B cell (primary cell): ENCODE measurements at regions not wholly inside any gene's neighbourhood (a gene's known extent, or its start where the extent isn't known, plus 50 kb on each side); places are given as distances from the start of the nearest gene placed in this dataset.

Experiments used
- ATAC-seq: fragments of 200-7000 bp; cut with Tn5 transposase; one replicate; pipeline ENCODE4 v1.10.0; 2021; ENCODE audit warnings: low read depth, mild to moderate bottlenecking, moderate number of reproducible peaks, moderate library complexity
- CTCF ChIA-PET: fragments of 350-600 bp; sonication (Branson Sonifier 250); formaldehyde crosslinking; loops from one replicate; lab custom pipeline; 2021; ENCODE audit warnings: antibody characterized with exemption, inconsistent platforms; lab: Charles Lee
- POLR2A ChIA-PET: fragments of 350-600 bp; sonication (Branson Sonifier 250); formaldehyde crosslinking; loops from one replicate; lab custom pipeline; 2021; ENCODE audit warnings: antibody characterized with exemption; lab: Charles Lee
- DNase-seq: peaks from one replicate; pipeline ENCODE4 v3.0.0; 2013
- H2AFZ ChIP-seq: 2 replicates; pipeline ENCODE4 v1.6.1; 2012; ENCODE audit warnings: mild to moderate bottlenecking, low read depth, low read length; ENCODE audit not compliant: insufficient read depth, poor library complexity, severe bottlenecking
- H3K27ac ChIP-seq, 2 donors: 1 replicate in 1 of 2; 2 replicates in 1 of 2; pipeline ENCODE4 v1.5.1; 2012 to 2013; ENCODE audit warnings: low read length in 2 of 2, mild to moderate bottlenecking in 2 of 2, moderate library complexity in 1 of 2
- H3K27me3 ChIP-seq, 4 experiments: fragments of 200-600 bp in 1 of 4; sonication (generic) in 1 of 4; replicated peaks in 1 of 4; 1 replicate in 2 of 4; 2 replicates in 2 of 4; pipeline versions ENCODE4 v1.6.1 to v1.7.0; 2013 to 2016; ENCODE audit warnings: low read length in 3 of 4, mild to moderate bottlenecking in 2 of 4, mixed read lengths in 1 of 4, moderate library complexity in 1 of 4; ENCODE audit not compliant: insufficient read depth in 4 of 4, control insufficient read depth in 3 of 4; ENCODE audit errors: control extremely low read depth in 1 of 4
- H3K36me3 ChIP-seq, 2 experiments: replicated peaks in 1 of 2; 1 replicate in 1 of 2; 2 replicates in 1 of 2; pipeline versions ENCODE4 v1.6.1 to v1.7.1; 2013; ENCODE audit warnings: low read length in 1 of 2; ENCODE audit not compliant: insufficient read depth in 2 of 2, control insufficient read depth in 1 of 2; ENCODE audit errors: control extremely low read depth in 1 of 2, extremely low read depth in 1 of 2
- H3K4me1 ChIP-seq, 2 donors: fragments of 200-600 bp in 1 of 2; sonication (generic) in 1 of 2; 1 replicate in 1 of 2; 2 replicates in 1 of 2; pipeline versions ENCODE4 v1.5.1 to v1.6.1; 2013 to 2017; ENCODE audit warnings: low read length in 2 of 2; ENCODE audit not compliant: control insufficient read depth in 2 of 2, insufficient read depth in 2 of 2
- H3K4me2 ChIP-seq: replicated peaks from 2 replicates; pipeline ENCODE3; 2012; ENCODE audit warnings: mild to moderate bottlenecking, low read depth, low read length; ENCODE audit not compliant: poor library complexity, severe bottlenecking
- H3K4me3 ChIP-seq, 5 experiments: fragments of 200-600 bp in 1 of 5; sonication (generic) in 1 of 5; 1 replicate in 3 of 5; 2 replicates in 2 of 5; pipeline versions ENCODE4 v1.5.1 to v1.7.0; 2011 to 2016; ENCODE audit warnings: low read length in 4 of 5, mild to moderate bottlenecking in 4 of 5, low read depth in 2 of 5, control low read depth in 1 of 5, moderate library complexity in 1 of 5; ENCODE audit not compliant: insufficient read depth in 1 of 5; ENCODE audit errors: control extremely low read depth in 1 of 5, extremely low read depth in 1 of 5
- H3K79me2 ChIP-seq: fragments of 200-600 bp; sonication (generic); one replicate; pipeline ENCODE4 v1.6.0; 2016; ENCODE audit warnings: low read length; ENCODE audit not compliant: control insufficient read depth, insufficient read depth
- H3K9ac ChIP-seq: fragments of 200-600 bp; sonication (generic); 2 replicates; pipeline ENCODE4 v1.6.1; 2017; ENCODE audit warnings: mild to moderate bottlenecking, low read length, moderate library complexity
- H3K9me3 ChIP-seq, 3 donors: one replicate each; pipeline versions ENCODE4 v1.6.1 to v1.7.1; 2013; ENCODE audit warnings: low read length in 2 of 3; ENCODE audit not compliant: control insufficient read depth in 2 of 3, insufficient read depth in 1 of 3; ENCODE audit errors: control extremely low read depth in 1 of 3
- H4K20me1 ChIP-seq: 2 replicates; pipeline ENCODE4 v1.6.0; 2012; ENCODE audit warnings: mild to moderate bottlenecking, low read length; ENCODE audit not compliant: insufficient read depth, control insufficient read depth, poor library complexity, severe bottlenecking
- H3K27ac Mint-ChIP-seq: one replicate; pipeline ENCODE4 v1.8.0; 2021; ENCODE audit warnings: mixed read lengths
- H3K27me3 Mint-ChIP-seq: one replicate; pipeline ENCODE4 v1.8.0; 2021; ENCODE audit warnings: mixed read lengths
- H3K4me1 Mint-ChIP-seq: one replicate; pipeline ENCODE4 v1.8.0; 2021; ENCODE audit warnings: mixed read lengths
- H3K4me3 Mint-ChIP-seq: one replicate; pipeline ENCODE4 v1.8.0; 2021; ENCODE audit warnings: mixed read lengths
- H3K9me3 Mint-ChIP-seq: one replicate; pipeline ENCODE4 v1.8.0; 2022; ENCODE audit warnings: mixed read lengths; ENCODE audit not compliant: insufficient read depth
- EZH2 ChIP-seq: IDR thresholded peaks from 2 replicates; pipeline ENCODE4 v1.6.1; 2012; ENCODE audit warnings: borderline replicate concordance, low read depth, mild to moderate bottlenecking, moderate library complexity, low read length; ENCODE audit not compliant: insufficient read depth, poor library complexity, severe bottlenecking
- WGBS: methylation state at CpG from one replicate; pipeline ENCODE4 v1.1.5; 2013; ENCODE audit warnings: missing lambda C conversion rate; ENCODE audit not compliant: insufficient coverage; 5-methylcytosine and 5-hydroxymethylcytosine counted together
- intact Hi-C: fragments of 100-400 bp; cut with micrococcal nuclease; formaldehyde crosslinking; loops from one replicate; pipeline ENCODE4 v1.10.0; 2022
- TF ChIP-seq, protein P1 (sequence below): fragments of 200-600 bp; IDR thresholded peaks from one replicate; pipeline ENCODE4 v1.8.0; 2022; ENCODE audit warnings: antibody characterized with exemption, mild to moderate bottlenecking

DNA sequence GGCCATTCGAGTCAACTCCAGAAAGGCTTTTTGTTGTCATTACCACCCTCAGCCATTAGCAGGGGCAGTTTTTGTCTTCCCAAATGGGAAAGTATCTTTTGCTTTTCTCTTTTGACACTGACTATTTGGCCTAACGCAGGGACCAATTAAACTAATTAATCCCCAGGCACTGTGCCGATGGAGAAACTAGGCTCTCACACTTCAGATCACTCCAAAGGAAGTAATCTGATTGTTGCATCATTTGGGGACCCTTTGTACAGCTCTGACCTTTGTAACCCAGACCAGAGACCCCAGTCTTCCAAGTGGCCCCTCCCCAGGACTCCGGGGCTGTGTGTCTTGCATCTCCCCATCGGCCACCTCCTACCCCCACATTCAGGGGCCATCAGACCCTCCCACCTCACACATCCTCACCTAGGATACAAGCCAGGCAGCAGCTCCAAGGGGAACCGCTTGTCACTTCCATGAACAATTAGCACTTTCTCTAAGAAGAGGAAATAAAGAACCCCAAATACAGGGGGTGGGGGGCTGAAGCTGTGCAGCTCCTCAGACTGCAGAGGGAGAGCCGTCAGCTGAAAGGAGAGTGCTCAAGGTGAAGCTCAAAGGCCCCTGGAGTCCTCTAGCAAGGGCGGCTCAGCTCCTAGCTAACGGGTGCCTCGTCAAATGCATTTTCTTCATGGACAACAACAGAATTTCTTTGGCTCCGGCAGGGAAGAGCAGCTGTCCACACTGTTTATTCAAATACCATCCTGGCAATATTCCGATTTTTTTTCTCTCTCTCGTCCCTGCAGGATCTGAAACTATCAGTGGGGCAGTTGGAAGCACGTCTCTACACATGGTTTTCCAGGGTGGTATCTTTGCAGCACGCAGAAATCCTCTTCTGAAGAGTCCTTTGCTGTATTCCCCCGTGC is 64.3 kb upstream of the DIO3 start:
- H3K36me3 ChIP-seq = no peaks in the 10 kb centered on the region
- H2AFZ ChIP-seq = no peak overlapping the region
- DNase-seq = no peak
- intact Hi-C loops = no loop called here
- no peaks in the 10 kb centered on the region for H3K4me1 Mint-ChIP-seq
- ATAC-seq = no peak
- H3K27ac Mint-ChIP-seq = no peak overlapping the region
- H3K4me2 ChIP-seq = no peak overlapping the region
- H3K4me3 ChIP-seq = no peak overlapping the region
- CTCF ChIA-PET = no interaction called here
- H3K9ac ChIP-seq = no peak overlapping the region
- POLR2A ChIA-PET = no interaction called here
- H3K9me3 Mint-ChIP-seq = peaks cover 3% of the 10 kb centered on the region
- peaks cover 0 to 4% (median 0%) of the 10 kb centered on the region in 4 experiments for H3K27me3 ChIP-seq
- no peak for TF ChIP-seq EZH2
- TF ChIP-seq, protein P1, sequence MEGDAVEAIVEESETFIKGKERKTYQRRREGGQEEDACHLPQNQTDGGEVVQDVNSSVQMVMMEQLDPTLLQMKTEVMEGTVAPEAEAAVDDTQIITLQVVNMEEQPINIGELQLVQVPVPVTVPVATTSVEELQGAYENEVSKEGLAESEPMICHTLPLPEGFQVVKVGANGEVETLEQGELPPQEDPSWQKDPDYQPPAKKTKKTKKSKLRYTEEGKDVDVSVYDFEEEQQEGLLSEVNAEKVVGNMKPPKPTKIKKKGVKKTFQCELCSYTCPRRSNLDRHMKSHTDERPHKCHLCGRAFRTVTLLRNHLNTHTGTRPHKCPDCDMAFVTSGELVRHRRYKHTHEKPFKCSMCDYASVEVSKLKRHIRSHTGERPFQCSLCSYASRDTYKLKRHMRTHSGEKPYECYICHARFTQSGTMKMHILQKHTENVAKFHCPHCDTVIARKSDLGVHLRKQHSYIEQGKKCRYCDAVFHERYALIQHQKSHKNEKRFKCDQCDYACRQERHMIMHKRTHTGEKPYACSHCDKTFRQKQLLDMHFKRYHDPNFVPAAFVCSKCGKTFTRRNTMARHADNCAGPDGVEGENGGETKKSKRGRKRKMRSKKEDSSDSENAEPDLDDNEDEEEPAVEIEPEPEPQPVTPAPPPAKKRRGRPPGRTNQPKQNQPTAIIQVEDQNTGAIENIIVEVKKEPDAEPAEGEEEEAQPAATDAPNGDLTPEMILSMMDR = no peak
- H3K79me2 ChIP-seq = no peaks in the 10 kb centered on the region
- no peak overlapping the region for H3K4me3 Mint-ChIP-seq
- H4K20me1 ChIP-seq = no peaks in the 10 kb centered on the region
- peaks cover 16% of the 10 kb centered on the region for H3K27me3 Mint-ChIP-seq
- no peaks in the 10 kb centered on the region for H3K4me1 ChIP-seq
- no peak overlapping the region for H3K27ac ChIP-seq
- peaks cover 0 to 16% (median 0%) of the 10 kb centered on the region in 3 donors for H3K9me3 ChIP-seq
- WGBS = 67% methylated on average over 14 of the region's 16 CpGs

DNA sequence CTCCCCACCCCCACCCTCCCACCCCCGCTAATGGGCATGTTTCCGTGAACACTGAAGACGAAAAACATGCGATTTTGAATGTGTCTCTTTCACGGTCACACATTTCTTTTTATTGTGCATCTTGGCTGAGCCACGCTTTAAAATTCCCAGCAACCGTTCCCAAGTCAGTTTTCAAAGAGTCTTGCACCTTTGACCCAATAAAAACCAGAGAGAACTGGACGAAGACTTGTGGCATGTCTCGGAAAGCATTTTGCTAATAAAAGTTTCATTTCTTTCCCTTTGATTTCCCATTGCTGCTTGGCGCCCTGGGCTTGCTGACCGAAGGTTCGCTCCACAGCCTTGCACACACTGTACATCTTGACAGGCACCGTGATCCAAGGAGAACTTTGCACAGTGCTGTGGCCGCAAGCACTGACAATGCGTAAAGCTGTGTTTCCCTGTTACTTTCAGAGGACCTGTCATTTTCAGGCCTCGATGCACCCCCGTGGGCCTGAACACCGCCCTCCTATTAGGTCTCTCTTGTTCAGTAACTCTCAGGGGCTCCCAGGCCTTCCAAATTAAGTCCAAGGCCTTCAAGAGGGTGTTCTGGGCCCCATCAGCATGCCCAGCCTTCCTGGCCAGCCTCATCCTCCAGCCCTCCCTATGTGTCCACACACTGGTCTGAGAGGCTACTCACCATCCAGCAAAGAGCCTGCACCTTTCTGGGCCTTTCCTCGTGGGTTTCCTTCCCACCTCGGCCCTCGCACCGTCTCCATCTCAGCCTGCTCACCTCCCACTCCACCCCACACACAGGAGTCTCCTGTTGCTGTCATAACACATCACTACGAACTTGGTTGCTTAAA is 63.4 kb upstream of the DIO3 start:
- Mint-ChIP-seq H3K9me3 (peaks cover 3% of the 10 kb centered on the region), H3K4me3 (no peak overlapping the region), H3K4me1 (no peaks in the 10 kb centered on the region), H3K27me3 (peaks cover 16% of the 10 kb centered on the region), H3K27ac (no peak overlapping the region)
- Histone ChIP-seq H3K79me2 (no peaks in the 10 kb centered on the region), H3K9ac (no peak overlapping the region), H3K36me3 (no peaks in the 10 kb centered on the region), H3K27me3 (peaks cover 0 to 4% (median 0%) of the 10 kb centered on the region in 4 experiments), H3K27ac (no peak overlapping the region), H2AFZ (no peak overlapping the region), H3K4me2 (no peak overlapping the region), H3K4me3 (no peak overlapping the region), H4K20me1 (no peaks in the 10 kb centered on the region), H3K4me1 (no peaks in the 10 kb centered on the region), H3K9me3 (peaks cover 0 to 13% (median 0%) of the 10 kb centered on the region in 3 donors)
- no peak for DNase-seq
- ChIA-PET CTCF (no interaction called here), POLR2A (no interaction called here)
- 94% methylated on average over 21 of the region's 23 CpGs for WGBS
- TF ChIP-seq EZH2 = no peak
- TF ChIP-seq, protein P1 = no peak
- intact Hi-C loops = no loop called here
- no peak for ATAC-seq
